ENCODE measurements at regions not wholly inside any gene's neighbourhood (a gene's known extent, or its start where the extent isn't known, plus 50 kb on each side); places are given as distances from the start of the nearest gene placed in this dataset.

- DNase-seq: no peak
Measured at GRCh38 chr5:86070719-86071118, 547.0 kb upstream of the COX7C start.

GRCh38 chr5:86074297-86074696, 543.4 kb upstream of the COX7C start:
- DNase-seq: no peak

GRCh38 chr5:86075139-86075538, 542.6 kb upstream of the COX7C start:
- DNase-seq: no peak

- no peak for DNase-seq
Measured at GRCh38 chr5:86095092-86095491, 522.6 kb upstream of the COX7C start.

- DNase-seq: no peak
Measured at GRCh38 chr5:86101966-86102365, 515.8 kb upstream of the COX7C start.

GRCh38 chr5:86108825-86109224, 508.9 kb upstream of the COX7C start:
- DNase-seq: no peak

GRCh38 chr5:86112249-86112648, 505.5 kb upstream of the COX7C start:
- no peak for DNase-seq

- no peak for DNase-seq
Measured at GRCh38 chr5:86115164-86115563, 502.6 kb upstream of the COX7C start.

GRCh38 chr5:86118542-86118941, 499.2 kb upstream of the COX7C start:
- DNase-seq: no peak

- no peak for DNase-seq
Measured at GRCh38 chr5:86124333-86124732, 493.4 kb upstream of the COX7C start.

- DNase-seq: no peak
Measured at GRCh38 chr5:86125731-86126601, 491.8 kb upstream of the COX7C start.

GRCh38 chr5:86127696-86128095, 490.0 kb upstream of the COX7C start:
- DNase-seq: no peak

GRCh38 chr5:86129009-86129408, 488.7 kb upstream of the COX7C start:
- no peak for DNase-seq

- DNase-seq: no peak
Measured at GRCh38 chr5:86137297-86137696, 480.4 kb upstream of the COX7C start.

- DNase-seq: no peak
Measured at GRCh38 chr5:86143837-86144236, 473.9 kb upstream of the COX7C start.

GRCh38 chr5:86152988-86153560, 464.7 kb upstream of the COX7C start:
- DNase-seq: no peak

GRCh38 chr5:86155796-86156195, 461.9 kb upstream of the COX7C start:
- DNase-seq: no peak

- no peak for DNase-seq
Measured at GRCh38 chr5:86170194-86170593, 447.5 kb upstream of the COX7C start.

GRCh38 chr5:86175224-86175623, 442.5 kb upstream of the COX7C start:
- DNase-seq: peak in 1 of 5 experiments; percentile 51

- no peak for DNase-seq
Measured at GRCh38 chr5:86199287-86199686, 418.5 kb upstream of the COX7C start.

GRCh38 chr5:86228147-86228546, 389.6 kb upstream of the COX7C start:
- no peak for DNase-seq

GRCh38 chr5:86232246-86232645, 385.5 kb upstream of the COX7C start:
- no peak for DNase-seq

- no peak for DNase-seq
Measured at GRCh38 chr5:86244153-86244552, 373.6 kb upstream of the COX7C start.

GRCh38 chr5:86257871-86258270, 359.9 kb upstream of the COX7C start:
- DNase-seq: no peak

Measured in T-helper 2 cell (primary cell).